ENCODE measurements at regions not wholly inside any gene's neighbourhood (a gene's known extent, or its start where the extent isn't known, plus 50 kb on each side); places are given as distances from the start of the nearest gene placed in this dataset.
"Not testable (repeated sequence)": the region's sequence is repeated elsewhere in the genome, so short reads cannot be mapped to it uniquely, and the experiment has no call there.

DNA sequence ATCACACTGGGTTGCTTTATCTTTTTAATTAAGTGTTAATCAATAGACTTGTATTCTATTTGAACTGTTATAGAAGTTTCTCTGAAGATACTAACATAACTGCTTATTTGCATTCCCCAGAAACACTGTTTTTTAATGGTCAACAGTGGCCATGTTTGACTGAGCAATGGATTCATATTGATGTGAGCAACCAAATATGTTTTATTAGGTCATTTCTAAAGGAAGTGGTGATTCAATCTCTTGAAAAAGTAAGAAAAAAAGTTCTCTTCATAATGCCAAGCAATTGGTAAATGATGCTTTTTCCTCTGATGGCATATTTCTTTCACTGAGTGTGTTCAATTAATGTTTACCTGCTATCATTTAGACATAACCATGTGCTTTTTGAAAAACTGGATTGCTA lies 593.0 kb upstream of the CITED2 start:
- DNase-seq: no peak

- peak in 2 of 3 experiments; percentile 9 to 65 for DNase-seq
These were observed 590.9 kb upstream of the CITED2 start for GRCh38 chr6:139965393-139965792.

DNA sequence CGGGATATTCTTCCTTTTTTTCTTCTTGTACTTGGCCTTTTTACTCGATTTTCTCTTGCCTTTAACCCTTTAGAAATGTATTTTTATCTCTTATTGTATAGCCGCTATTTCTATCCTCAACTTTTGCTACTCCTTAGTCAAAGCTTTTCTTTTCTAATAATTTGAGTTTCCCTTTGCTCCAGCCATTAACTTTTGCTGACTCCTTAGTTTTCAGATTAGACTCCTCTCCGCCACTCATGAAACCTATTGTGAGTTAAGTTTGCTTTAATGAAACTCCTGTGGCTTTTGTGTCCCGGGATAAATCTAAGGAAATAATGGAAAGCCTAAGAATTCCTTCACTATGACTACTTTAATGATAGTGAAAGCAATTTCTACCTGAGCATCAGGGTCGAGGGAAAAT lies 590.3 kb upstream of the CITED2 start:
- DNase-seq: no peak

- DNase-seq: no peak
These were observed 588.4 kb upstream of the CITED2 start for GRCh38 chr6:139962654-139963347.

DNA sequence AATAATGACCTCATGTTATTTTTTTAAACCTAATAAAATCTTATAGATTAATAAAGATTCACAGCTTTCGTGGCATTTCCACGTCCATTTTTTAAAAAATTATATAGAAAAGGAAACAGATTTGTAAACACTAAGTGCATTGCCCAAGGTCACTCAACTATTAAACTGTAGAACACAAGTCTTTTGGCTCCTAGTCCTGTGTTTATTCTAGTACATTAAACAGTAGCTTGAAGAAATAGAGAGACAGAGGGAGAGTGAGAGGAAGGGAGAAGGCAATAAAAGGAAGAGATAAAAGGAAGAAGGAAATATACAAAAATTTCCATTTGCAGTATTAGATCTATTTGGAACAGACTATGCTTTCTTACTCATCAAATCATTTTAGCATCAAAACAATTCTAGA lies 586.7 kb upstream of the CITED2 start:
- no peak for DNase-seq

DNA sequence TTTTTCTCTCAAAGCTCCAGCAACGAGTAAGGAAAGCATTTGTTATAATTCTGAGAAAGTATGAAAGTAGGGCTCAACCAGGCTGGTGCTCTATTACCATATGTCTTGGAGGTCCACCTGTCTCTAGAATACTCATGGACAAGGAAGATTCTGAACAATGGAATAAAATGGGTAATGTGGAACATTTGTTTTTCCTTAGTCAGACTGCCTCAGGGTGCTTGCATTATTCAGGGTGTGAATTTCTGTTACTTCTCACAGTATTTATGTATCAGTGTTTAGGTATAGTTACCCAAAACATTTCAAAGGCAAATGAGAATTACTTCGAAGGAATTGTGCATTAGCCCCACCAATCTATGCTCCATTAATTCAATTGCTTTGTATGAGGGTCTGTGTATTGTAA lies 586.2 kb upstream of the CITED2 start:
- no peak for DNase-seq

DNA sequence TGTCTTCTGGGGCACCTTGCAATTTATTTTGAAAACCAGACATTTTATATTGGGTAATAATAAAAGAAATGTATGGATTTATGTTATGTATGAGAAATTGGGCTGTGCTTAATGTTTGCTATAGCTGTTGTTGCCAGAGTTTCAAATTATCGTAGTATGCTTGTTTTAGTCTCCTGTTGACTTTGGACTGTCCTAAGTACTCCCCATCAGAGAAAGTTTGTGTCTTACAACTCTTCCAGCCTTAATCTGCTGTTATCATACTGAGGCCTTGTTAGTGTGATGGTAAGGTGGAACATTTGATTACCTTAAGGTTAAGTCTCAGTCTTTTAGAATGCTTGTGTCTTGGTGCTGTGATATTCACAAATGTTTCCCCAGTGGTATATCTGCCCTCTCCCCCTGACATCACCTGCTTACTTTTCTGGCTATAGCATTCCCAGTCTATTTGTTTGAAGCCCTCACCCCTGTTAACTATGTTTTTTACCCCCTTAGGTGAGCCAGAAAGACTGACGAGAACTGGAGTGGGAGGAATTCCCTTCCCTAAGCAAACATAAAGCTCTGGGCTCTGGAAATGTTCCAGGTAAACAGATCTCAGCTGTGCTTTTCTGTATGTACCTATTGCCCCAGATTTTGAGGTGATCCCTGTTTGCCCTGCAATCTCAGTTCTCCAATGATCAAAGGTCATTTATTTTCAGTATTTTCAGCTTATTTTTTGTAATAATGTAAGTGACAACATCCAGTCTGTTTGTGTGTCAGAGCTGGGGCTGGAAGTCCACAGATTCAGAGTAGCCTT lies 581.1 kb upstream of the CITED2 start:
- peak in 1 of 3 experiments; percentile 33 for DNase-seq

- no peak for DNase-seq
These were observed 580.1 kb upstream of the CITED2 start for GRCh38 chr6:139954463-139955071.

DNA sequence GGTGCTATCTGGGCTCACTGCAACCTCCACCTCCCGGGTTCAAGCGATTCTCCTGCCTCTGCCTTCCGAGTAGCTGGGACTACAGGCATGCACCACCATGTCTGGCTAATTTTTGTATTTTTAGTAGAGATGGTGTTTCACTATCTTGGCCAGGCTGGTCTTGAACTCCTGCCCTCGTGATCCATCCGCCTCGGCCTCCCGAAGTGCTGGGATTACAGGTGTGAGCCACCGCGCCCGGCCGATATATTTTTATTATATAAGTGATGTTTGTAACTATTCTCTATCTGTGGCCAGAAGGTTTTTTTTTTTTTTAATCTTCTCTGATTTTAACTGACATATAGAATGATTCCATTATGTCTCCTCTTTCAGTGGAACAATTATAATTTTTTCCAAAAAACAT lies 579.3 kb upstream of the CITED2 start:
- DNase-seq: not testable (repeated sequence)

DNA sequence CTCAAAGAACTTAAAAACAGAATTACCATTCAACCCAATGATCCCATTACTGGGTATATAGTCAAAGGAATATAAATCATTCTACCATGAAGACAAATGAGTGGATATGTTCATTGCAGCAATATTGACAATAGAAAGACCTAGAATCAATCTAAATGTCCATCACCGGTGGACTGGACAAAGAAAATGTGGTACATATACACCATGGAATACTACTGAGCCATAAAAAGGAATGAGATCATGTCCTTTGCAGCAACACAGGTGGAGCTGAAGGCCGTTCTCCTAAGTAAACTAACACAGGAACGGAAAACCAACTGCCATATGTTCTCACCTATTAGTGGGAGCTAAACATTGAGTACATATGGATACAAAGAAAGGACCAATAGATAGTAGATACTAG lies 576.7 kb upstream of the CITED2 start:
- no peak for DNase-seq

GRCh38 chr6:139944976-139945375 lies 570.5 kb upstream of the CITED2 start:
- no peak for DNase-seq

DNA sequence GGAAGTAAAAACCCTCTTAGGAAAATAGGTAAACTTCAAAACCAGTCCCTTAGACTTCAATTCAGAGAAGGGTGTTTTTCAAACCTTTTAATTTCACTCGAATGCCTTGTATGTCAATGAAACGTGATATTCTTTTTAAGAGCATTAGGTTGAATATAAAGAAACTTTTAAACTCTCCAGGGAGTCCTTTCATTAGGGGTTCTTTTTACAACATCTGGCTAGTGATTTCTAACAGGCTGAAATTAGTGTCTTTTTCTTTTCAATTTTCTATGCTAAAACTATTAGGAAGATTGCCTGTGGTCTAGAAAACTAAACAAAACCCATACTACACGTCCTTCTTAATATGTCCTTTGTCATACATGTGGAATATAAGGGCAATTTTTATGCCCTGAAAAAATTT lies 569.7 kb upstream of the CITED2 start:
- peak in 2 of 3 experiments; percentile 15 to 65 for DNase-seq

DNA sequence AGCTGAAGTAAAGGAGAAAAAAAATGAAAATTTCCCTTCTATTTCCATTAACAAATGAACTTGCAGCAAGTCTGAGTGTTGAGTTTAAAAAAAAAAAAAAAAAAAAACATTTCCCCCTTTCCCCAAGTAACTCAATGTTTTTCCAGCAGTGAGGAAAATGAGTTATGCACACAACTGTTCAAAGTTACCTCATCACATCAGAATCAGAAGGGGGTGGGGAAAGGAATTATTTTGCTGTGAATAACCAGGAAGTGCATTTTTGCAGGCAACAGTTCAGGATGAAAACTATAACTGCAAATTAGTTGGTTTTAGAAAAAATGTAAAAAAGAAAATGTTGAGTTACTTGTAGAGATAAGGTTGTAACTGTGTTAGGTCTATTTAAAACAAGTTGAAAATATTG lies 568.9 kb upstream of the CITED2 start:
- peak in 1 of 3 experiments; percentile 22 for DNase-seq

DNA sequence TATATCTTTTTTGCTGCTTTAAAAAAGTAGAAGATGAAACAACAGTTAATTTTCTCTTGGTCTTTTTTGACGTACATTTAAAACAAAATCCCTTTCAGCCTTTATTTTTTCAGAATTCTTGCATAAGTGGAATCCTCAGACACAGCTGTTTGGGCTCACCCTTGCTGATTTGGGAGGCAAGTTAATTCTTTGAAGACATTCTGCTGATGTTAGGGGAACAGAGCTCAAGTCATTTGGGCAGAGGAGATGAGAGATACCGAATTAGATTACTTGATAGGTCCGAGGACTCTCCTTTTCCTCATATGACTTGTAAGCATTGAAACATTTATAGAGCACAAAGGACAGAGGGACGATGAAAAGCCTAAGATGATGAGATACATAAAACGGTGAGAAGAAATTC lies 567.9 kb upstream of the CITED2 start:
- DNase-seq: no peak

GRCh38 chr6:139941826-139942225 lies 567.4 kb upstream of the CITED2 start:
- DNase-seq: no peak

DNA sequence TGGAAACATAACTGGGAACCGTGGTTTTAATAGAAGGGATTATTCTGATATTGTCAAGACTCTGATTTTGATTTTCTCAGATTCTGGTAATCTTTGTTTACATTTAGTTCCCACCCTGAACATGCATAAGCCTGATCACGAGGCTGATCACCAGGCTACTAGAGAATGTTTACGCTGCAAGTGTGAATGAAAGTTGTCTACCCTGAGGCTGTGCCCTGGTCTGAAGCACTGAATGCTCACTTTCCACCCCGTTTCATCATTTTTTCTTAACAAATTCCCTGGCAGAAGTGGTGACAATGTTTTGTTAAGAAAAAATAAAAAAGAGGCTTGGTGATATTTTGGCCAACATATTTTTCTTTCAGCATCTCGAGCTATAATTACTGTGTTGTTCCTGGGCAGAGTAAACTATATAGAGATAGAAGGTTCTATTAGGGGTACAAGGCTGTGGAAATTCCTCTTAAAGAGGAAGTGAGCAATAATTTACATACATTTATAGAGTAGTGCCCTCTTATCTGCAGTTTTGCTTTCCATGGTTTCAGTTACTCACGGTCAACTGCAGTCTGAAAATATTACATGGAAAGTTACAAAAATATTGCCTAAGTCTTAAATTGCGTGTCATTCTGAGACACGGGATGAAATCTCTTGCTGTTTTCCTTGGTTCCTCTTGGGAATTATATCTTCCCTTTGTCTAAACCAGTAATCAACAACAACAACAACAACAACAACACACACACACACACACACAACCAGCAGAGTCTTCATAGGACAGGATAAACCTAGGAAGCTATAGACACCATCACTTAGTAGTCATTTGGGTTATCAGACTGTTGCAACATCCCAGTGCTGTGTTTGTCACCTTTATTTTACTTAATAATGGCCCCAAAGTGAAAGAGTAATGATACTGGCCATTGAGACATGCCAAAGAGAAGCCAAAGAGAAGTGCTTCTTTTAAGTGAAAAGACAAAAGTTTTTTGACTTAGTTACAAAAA lies 566.6 kb upstream of the CITED2 start:
- DNase-seq: no peak

DNA sequence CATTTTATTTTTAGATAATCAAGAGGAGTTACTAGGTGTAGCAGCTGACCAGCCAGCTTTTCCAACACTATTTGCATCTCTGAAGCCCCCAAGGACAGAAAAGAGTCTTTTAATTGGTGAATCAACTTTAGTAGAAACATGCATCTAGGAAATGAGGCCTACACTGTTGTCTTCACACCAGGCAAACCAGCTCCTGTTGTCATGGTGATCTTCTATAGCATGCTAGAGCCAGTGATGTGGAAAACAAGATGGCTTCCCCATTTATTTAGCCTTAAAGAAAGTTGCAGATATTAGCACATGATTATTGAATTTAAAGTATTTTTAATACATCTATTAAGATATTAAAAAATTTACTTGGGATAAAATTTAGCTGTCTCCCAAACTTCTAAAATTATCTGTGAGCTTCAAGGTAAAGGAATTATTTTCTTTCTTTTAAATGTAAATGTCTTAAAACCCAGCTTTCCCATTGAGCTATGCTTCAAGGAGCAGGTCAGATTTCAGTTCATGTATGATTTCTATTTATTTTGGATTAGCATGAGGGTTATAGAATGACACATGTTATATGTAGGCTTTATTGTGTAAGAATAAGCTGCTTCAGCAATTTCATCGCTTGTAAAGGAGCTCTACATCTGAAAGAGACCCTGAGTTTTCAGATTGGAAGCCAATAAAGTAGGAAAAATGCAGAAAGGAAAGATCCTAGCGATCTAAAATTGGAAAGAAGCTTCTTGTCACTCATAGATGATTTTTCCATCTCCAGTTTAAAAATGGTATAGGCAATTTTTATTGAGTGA lies 564.9 kb upstream of the CITED2 start:
- DNase-seq: peak in 2 of 3 experiments; percentile 21 to 64

- DNase-seq: no peak
These were observed 558.2 kb upstream of the CITED2 start for GRCh38 chr6:139932671-139933070.

DNA sequence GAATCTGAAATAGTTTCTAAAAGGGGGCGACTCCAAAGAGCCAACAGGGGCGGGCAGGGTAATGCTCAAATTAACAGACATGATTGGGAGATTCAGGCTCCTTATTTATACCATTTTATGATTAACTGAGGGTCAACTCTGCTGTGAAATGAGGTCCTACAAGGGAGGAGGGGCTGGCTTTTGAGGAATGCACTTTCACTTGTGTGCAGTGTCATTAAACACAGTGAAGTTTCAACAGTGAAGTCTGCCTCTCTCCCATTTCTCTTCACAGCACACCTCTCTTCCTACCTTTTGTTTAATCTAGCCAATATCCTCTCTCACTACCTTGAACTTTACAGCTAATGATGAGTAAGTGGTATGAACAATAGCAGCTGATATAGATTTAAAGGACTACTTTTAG lies 557.3 kb upstream of the CITED2 start:
- DNase-seq: no peak

GRCh38 chr6:139927742-139928305 lies 553.4 kb upstream of the CITED2 start:
- DNase-seq: no peak

DNA sequence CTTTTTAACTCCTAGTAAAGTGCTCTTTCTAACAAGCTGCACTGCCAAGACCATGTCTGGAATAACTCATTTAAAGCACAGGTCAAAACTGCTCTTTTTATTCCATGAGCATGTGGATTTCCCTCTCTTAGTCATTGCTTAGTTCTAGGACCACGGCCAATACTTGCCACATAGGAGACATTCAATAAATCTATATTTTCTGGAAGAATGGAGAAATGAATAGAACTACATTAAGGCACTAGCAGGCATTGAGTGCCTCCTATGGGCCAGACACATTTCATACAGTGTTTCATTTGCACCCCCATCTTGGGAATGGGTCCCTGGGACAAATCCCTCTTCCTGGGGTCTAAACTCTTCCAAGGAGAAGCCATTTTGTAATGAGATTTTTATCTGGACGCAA lies 552.8 kb upstream of the CITED2 start:
- no peak for DNase-seq

DNA sequence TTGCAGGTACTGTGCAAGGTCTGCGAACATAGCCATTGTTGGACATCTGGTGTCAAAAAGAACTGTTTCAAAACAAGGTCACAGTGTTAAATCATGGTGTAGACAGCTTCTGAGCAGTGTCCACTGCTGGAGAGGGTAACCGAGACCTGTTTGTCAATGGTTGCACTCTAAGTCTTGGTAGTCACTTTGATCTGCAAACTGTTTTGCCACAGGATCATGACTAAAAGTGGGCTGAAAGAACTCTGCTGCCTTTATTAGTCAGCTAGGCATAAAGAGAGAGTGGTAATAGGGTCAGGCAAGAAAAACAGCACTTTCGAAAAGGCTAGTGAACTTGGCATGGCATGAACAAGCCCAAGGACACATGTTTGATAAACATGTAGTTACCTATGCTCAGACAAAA lies 552.3 kb upstream of the CITED2 start:
- no peak for DNase-seq
